GM12865 (cell line): ENCODE measurements at regions not wholly inside any gene's neighbourhood (a gene's known extent, or its start where the extent isn't known, plus 50 kb on each side); places are given as distances from the start of the nearest gene placed in this dataset.
"Not testable (repeated sequence)": the region's sequence is repeated elsewhere in the genome, so short reads cannot be mapped to it uniquely, and the experiment has no call there.

Experiments
- DNase-seq: peaks from one replicate; pipeline ENCODE4 v3.0.0; 2010; ENCODE audit warnings: low read depth
- H3K4me3 ChIP-seq: 2 replicates; pipeline ENCODE4 v1.5.1; 2011; ENCODE audit warnings: mild to moderate bottlenecking, low read depth, low read length, control low read depth
- TF ChIP-seq, protein P1 (sequence below): IDR thresholded peaks from 2 replicates; pipeline ENCODE4 v1.5.1; 2011; ENCODE audit warnings: low read length, control low read depth, low read depth, inconsistent platforms; ENCODE audit not compliant: insufficient read depth; ENCODE audit errors: missing control alignments

DNA sequence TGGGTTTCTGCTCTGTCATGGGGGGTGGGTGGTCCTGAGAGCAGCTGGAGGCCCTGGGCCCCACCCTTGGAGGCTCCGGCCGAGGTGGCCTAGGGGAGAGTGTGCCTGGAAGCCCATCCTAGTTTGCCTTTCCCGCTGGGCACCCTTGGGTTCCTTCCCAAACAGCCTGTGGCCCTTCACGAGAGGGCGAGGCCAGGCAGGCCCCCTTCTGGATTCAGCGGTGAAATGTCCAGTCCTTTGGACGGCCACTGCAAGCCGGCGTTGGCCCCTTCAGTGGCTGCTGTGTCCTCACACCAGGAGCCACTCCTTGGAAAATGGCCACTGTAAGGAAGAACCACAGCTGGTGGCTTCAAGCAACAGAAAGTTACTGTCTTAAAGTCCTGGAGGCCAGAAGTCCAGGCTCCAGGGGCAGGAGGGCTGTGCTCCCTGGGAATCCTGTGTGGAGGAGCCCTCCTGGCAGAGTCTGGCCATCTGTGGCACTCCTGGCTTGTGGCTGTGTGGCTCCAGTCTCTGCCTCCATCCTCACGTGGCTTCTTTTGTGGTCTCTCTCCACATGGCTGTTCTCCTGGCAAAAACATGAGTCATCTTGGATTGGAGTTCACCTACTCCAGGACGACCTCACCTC lies 854.1 kb downstream of the TBC1D22A start:
- no peak for DNase-seq
- H3K4me3 ChIP-seq = no peak overlapping the region

DNA sequence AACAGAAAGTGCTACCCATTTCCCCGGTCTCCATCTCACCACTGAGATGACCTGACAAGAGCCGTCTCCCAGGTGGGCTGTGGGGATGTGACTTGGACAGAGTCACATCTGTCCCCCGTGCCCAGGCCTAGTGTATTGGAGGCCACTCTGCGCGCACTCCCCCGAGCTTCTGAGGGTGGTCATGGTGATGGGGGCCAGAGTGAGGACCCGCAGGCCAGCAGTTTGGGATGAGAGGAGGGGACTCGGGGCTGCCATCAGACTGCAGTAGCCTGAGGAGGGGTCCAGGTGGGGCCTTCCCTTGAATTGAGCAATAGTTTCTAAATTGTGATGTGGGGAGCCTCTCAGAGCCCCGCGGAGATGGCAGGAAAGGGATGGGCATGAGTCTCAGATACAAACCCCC lies 852.6 kb downstream of the TBC1D22A start:
- no peak overlapping the region for H3K4me3 ChIP-seq
- DNase-seq = no peak
- TF ChIP-seq, protein P1, sequence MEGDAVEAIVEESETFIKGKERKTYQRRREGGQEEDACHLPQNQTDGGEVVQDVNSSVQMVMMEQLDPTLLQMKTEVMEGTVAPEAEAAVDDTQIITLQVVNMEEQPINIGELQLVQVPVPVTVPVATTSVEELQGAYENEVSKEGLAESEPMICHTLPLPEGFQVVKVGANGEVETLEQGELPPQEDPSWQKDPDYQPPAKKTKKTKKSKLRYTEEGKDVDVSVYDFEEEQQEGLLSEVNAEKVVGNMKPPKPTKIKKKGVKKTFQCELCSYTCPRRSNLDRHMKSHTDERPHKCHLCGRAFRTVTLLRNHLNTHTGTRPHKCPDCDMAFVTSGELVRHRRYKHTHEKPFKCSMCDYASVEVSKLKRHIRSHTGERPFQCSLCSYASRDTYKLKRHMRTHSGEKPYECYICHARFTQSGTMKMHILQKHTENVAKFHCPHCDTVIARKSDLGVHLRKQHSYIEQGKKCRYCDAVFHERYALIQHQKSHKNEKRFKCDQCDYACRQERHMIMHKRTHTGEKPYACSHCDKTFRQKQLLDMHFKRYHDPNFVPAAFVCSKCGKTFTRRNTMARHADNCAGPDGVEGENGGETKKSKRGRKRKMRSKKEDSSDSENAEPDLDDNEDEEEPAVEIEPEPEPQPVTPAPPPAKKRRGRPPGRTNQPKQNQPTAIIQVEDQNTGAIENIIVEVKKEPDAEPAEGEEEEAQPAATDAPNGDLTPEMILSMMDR = no peak

More for the DNA sequence above, 854.1 kb downstream of the TBC1D22A start:
- TF ChIP-seq, protein P1 = no peak

DNA sequence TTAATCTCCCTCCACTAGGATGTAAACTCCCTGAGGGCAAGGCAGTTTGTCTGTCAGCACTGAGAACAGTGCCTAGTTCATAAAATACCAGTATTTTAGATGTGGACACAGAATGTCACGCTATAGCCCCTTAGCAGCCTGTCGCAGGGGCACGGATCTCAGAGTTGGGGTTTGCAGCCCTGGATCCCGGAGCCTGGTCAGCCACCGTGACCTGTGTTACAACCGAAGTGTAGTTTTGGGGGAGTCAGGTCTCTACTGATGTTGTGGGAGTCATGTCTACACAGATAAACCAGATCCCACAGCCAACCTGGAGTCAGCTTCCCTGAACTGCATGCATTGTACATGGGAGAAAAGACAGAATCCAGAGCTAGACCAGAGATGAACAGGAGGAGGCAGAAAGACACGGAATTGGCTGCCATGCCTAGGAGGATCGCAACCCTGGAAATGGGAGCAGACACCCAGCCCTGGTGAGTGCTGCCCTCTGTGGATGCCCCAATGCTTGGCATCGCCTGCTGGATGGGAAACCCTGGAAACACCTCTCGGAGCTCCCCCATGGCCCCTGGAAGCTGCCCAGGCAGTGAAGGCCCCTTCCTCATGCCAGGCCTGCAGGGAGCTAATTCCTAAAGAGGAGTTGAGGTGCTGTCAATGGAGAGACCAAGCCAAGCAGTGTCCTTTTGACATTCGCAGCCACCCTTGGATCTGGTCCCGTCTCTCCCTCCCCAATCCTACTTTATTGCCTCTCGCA lies 851.3 kb downstream of the TBC1D22A start:
- TF ChIP-seq, protein P1 = no peak
- DNase-seq = no peak
- H3K4me3 ChIP-seq = no peak overlapping the region

DNA sequence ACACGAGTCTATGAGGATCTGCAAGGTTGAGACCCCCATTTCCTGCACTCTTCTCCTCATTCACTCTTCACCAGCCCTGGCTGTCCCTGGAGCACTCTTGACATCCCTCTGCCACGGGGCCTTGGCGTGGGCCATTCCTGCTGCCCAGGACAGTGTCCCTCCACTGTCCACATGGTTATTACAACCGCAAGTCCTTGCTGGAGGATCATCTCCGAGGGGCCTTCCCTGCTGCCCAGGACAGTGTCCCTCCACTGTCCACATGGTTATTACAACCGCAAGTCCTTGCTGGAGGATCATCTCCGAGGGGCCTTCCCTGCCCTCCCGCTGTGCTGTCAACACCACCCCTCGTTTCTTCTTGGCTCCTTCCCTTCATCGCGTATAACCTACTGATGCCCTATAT lies 850.7 kb downstream of the TBC1D22A start:
- not testable (repeated sequence) for H3K4me3 ChIP-seq, DNase-seq

DNA sequence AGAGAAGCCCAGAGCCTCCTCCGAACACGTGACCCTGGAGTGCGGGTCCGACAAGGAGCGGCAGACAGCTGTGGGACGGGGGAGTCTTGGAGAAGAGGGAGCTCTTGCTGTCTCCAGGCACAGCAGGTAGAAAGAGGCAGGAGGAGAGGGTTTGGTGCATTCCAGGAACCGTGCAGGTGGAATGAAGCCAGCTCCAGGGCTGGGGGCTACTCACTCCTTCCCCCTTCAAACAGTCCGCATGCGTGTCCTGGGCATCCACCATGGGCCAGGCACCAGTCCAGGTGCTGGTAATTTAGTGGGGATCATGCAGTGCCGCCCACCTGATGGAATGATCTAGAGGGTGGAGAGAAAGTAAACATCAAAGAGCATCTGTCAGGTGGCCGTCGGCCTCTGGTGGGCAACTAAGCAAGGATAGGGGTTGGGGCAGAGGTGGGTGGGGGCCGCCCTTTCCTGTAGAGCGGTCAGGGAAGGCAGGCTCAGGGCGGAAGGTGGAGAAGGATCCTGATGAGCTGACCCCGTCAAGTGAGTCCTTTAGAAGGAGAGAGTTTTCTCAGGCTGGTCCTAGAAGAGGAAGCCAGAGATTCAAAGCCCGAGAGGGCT lies 850.0 kb downstream of the TBC1D22A start:
- DNase-seq = no peak
- TF ChIP-seq, protein P1 = no peak

DNA sequence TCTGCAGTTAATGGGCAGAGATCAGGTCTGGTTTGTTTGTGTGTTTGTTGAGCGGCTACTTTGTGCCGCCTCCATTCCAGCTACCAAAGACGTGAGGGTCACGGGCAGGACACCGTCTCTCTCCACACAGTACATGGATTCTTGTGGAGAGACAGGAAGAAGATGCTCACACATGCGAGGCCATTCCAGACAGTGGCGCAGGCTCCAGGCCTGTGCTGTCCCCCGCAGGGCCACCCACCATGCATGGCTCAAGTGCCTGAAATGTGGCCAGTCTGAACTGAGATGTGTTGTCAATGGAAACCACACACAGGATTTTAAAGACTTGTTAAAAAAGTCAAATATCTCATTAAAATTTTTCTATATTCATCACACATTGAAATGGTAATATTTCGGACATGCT lies 848.3 kb downstream of the TBC1D22A start:
- TF ChIP-seq, protein P1 = no peak
- H3K4me3 ChIP-seq = no peak overlapping the region
- no peak for DNase-seq

More for the DNA sequence above, 850.0 kb downstream of the TBC1D22A start:
- H3K4me3 ChIP-seq = no peak overlapping the region

DNA sequence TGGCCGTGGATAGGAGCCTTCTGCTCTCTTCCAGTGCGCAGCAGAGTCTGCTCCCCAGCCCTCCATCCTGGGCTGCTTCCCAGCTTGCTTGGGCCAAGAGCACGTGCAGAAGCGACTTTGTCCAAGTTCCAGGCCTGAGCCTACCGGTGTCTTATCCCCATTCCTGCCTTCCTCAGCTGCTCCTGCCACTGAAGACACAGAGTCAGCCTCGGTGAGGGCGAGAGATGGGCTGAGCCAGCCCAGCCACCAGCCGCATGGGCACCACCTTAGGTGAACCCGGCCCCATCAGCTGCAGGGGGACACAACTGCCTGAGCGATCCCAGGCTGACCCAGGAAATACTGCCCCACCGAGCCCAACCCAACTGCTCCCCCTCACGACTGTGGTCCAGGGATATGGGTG lies 847.8 kb downstream of the TBC1D22A start:
- TF ChIP-seq, protein P1 = no peak
- no peak overlapping the region for H3K4me3 ChIP-seq
- no peak for DNase-seq
